HL-60 (cell line): ENCODE measurements at regions not wholly inside any gene's neighbourhood (a gene's known extent, or its start where the extent isn't known, plus 50 kb on each side); places are given as distances from the start of the nearest gene placed in this dataset.
"Not testable (repeated sequence)": the region's sequence is repeated elsewhere in the genome, so short reads cannot be mapped to it uniquely, and the experiment has no call there.

Experiments
- DNase-seq, 2 experiments: peaks; one replicate each; pipeline ENCODE4 v3.0.0-alpha.2; 2010 to 2020; ENCODE audit warnings: low read depth in 1 of 2, low spot score in 1 of 2
- H3K27ac ChIP-seq: fragments of 250-450 bp; sonication (Bioruptor Pico); replicated peaks from 2 replicates; pipeline ENCODE4 v1.5.1; 2020; ENCODE audit warnings: mild to moderate bottlenecking, moderate library complexity
- H3K27me3 ChIP-seq: fragments of 250-450 bp; sonication (Bioruptor Pico); 2 replicates; pipeline ENCODE4 v1.5.1; 2021; ENCODE audit warnings: mild to moderate bottlenecking, moderate library complexity; ENCODE audit not compliant: insufficient read depth, poor library complexity, severe bottlenecking
- H3K4me3 ChIP-seq: replicated peaks from 2 replicates; pipeline ENCODE4 v1.5.1; 2011; ENCODE audit warnings: mild to moderate bottlenecking, control low read depth, low read length; ENCODE audit not compliant: insufficient read depth
- GABPA ChIP-seq: IDR thresholded peaks from 2 replicates; pipeline ENCODE4 v1.6.1; 2012; ENCODE audit warnings: low read depth
- POLR2AphosphoS5 ChIP-seq: IDR thresholded peaks from 2 replicates; pipeline ENCODE4 v1.6.1; 2012; ENCODE audit warnings: low read depth
- SPI1 ChIP-seq: IDR thresholded peaks from 2 replicates; pipeline ENCODE4 v1.6.1; 2012; ENCODE audit warnings: low read depth, mild to moderate bottlenecking, borderline replicate concordance
- TF ChIP-seq, protein P1 (sequence below): IDR thresholded peaks from 2 replicates; pipeline ENCODE4 v1.6.1; 2012; ENCODE audit warnings: low read depth; ENCODE audit not compliant: insufficient replicate concordance
- TF ChIP-seq, protein P2 (sequence below): IDR thresholded peaks from one replicate; pipeline ENCODE4 v1.5.1; 2011; ENCODE audit warnings: low read length, control low read depth, inconsistent platforms; ENCODE audit not compliant: insufficient read depth

DNA sequence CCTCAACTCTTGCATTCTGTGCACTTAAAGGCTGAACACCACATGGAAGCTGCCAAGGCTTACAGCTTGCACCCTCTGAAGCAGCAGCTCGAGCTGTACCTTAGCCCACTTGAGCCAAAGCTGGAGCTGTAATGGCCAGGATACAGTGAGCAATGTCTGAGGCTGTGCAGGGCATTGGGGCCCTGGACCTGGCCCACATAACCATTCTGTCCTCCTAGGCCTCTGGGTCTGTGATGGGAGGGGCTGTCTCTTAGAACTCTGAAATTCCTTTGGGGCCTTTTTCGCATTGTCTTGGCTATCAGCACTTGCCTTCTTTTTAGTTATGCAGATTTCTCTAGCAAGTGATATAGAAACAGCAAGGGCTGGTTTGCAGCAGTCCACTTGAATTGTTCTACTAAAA, 303.8 kb upstream of the CLEC14A start:
- DNase-seq: no peak
- H3K27me3 ChIP-seq: no peaks in the 10 kb centered on the region
- TF ChIP-seq SPI1: no peak
- TF ChIP-seq GABPA: no peak
- TF ChIP-seq, protein P1, sequence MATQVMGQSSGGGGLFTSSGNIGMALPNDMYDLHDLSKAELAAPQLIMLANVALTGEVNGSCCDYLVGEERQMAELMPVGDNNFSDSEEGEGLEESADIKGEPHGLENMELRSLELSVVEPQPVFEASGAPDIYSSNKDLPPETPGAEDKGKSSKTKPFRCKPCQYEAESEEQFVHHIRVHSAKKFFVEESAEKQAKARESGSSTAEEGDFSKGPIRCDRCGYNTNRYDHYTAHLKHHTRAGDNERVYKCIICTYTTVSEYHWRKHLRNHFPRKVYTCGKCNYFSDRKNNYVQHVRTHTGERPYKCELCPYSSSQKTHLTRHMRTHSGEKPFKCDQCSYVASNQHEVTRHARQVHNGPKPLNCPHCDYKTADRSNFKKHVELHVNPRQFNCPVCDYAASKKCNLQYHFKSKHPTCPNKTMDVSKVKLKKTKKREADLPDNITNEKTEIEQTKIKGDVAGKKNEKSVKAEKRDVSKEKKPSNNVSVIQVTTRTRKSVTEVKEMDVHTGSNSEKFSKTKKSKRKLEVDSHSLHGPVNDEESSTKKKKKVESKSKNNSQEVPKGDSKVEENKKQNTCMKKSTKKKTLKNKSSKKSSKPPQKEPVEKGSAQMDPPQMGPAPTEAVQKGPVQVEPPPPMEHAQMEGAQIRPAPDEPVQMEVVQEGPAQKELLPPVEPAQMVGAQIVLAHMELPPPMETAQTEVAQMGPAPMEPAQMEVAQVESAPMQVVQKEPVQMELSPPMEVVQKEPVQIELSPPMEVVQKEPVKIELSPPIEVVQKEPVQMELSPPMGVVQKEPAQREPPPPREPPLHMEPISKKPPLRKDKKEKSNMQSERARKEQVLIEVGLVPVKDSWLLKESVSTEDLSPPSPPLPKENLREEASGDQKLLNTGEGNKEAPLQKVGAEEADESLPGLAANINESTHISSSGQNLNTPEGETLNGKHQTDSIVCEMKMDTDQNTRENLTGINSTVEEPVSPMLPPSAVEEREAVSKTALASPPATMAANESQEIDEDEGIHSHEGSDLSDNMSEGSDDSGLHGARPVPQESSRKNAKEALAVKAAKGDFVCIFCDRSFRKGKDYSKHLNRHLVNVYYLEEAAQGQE: no peak
- TF ChIP-seq POLR2AphosphoS5: no peak
- TF ChIP-seq, protein P2, sequence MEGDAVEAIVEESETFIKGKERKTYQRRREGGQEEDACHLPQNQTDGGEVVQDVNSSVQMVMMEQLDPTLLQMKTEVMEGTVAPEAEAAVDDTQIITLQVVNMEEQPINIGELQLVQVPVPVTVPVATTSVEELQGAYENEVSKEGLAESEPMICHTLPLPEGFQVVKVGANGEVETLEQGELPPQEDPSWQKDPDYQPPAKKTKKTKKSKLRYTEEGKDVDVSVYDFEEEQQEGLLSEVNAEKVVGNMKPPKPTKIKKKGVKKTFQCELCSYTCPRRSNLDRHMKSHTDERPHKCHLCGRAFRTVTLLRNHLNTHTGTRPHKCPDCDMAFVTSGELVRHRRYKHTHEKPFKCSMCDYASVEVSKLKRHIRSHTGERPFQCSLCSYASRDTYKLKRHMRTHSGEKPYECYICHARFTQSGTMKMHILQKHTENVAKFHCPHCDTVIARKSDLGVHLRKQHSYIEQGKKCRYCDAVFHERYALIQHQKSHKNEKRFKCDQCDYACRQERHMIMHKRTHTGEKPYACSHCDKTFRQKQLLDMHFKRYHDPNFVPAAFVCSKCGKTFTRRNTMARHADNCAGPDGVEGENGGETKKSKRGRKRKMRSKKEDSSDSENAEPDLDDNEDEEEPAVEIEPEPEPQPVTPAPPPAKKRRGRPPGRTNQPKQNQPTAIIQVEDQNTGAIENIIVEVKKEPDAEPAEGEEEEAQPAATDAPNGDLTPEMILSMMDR: no peak
- H3K4me3 ChIP-seq: no peak overlapping the region
- H3K27ac ChIP-seq: no peak overlapping the region

DNA sequence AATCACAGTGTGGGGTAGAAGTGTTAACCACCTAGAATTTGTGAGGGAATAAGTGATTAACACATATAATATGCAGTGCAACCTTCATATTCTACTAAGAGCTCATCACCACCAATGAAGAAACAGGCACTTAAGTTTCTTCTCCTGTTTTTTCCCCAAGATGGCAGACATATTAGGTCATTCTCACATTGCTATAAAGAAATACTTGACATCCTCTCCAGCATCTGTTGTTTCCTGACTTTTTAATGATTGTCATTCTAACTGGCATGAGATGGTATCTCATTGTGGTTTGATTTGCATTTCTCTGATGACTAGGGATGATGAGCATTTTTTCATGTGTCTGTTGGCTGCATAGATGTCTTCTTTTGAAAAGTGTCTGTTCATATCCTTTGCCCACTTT, 301.5 kb upstream of the CLEC14A start:
- not testable (repeated sequence) for H3K4me3 ChIP-seq, H3K27ac ChIP-seq, H3K27me3 ChIP-seq, DNase-seq

DNA sequence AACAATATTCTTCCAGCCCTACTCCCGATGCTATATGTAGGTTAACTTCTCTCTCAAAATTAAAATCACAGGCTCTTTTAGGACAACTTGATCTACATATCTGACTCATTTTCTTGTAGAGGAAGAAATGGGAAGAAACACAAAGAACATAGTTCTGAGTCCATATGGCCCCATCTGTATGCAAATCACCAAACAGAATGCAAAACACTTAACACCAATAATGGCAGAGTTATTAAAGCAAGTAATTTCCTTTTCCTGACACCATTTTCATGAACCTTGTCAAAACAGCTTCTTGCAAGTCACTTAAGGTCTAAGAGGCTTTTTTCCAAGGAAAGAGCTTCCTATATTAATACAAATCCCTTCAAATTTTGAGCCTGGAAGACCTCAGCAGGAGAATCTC, 300.4 kb upstream of the CLEC14A start:
- DNase-seq: no peak
- Histone ChIP-seq H3K27me3 (no peaks in the 10 kb centered on the region), H3K27ac (no peak overlapping the region), H3K4me3 (no peak overlapping the region)
- TF ChIP-seq, protein P2: no peak
- TF ChIP-seq GABPA (no peak), SPI1 (no peak), POLR2AphosphoS5 (no peak)
- TF ChIP-seq, protein P1: no peak

DNA sequence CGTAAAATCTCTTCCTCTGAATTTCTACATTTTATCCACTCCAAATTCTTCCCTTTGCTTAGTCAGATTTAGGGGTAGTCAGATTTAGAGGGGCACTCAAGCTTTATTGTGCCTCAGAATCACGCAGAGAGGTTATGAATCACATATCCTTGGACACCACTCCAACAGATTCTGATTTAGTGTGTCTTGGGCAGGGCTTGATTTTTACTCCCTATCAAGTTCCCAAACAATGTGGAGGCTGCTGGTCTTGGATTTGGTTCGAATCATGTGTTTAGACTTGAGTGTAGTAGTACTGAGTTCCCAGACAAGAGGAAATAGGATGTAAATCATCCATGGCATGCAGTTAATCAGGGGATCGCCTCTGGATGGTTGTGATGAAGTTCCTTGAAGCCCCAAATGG, 298.1 kb upstream of the CLEC14A start:
- no peak for DNase-seq
- no peaks in the 10 kb centered on the region for H3K27me3 ChIP-seq
- no peak for TF ChIP-seq POLR2AphosphoS5
- TF ChIP-seq, protein P1: no peak
- TF ChIP-seq, protein P2: no peak
- no peak for TF ChIP-seq SPI1
- TF ChIP-seq GABPA: no peak
- H3K27ac ChIP-seq: no peak overlapping the region
- H3K4me3 ChIP-seq: no peak overlapping the region
